Hindlimb muscle (tissue), 1 donor: ENCODE measurements at regions not wholly inside any gene's neighbourhood (a gene's known extent, or its start where the extent isn't known, plus 50 kb on each side); places are given as distances from the start of the nearest gene placed in this dataset.

ENCODE experiments used
- DNase-seq: peaks from one replicate; pipeline ENCODE4 v3.0.0-alpha.2; 2013

DNA sequence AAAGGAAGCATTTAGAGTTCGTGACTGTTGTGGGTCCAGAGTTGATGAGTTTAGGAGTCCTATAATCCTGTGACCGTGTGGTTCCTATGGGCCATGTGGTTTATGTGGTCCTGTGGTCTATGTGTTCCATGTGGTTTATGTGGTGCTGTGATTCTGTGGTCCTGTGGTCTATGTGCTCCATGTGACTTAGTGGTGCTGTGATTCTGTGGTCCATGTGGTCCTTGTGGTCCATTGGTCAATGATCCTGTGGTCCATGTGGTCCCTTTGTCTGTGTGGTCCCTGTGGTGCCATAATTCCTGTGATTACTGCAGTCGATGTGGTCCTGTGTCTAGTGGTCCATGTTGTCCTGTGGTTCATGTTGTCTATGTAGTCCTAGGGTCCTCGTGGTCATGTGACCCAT lies 167.3 kb downstream of the TMEM18 start:
- no peak for DNase-seq

DNA sequence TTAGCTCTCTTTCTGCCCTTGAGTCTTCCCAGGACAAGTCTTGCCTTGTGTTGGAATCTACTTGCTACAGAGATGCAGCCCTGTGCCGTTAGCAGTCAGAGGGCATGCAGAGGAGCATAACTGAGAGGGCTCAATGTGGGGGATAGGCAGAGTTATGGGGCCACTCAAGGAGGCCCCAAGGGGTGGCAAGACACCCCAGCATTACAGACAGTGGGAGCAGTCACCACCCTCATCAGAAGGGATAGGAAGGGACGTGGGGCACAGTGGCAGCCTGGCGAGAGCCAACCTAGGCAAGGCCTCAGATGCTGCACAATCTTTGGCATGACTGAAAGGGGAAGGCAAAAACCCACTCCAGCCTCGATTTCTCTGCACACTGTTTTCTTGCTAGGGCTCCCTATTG lies 169.1 kb downstream of the TMEM18 start:
- no peak for DNase-seq

DNA sequence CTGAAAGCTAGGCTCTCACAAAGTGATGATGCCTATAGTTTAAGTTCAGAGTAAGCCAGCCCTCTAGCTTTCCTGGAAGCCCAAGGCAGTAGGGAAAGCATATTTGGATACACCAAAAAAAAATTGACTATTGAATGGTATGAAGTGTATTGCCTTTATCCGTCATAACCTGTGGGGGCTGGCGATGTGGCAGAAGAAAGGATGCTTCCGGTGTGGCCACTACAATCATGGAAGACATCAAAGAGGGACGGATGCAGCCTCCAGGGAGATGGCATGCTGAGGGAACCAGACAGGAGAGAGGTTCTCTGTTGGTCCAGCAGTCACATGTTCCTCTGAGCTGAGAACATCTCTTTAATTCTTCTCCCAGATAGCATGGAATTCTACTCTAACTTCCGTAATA lies 170.3 kb downstream of the TMEM18 start:
- no peak for DNase-seq

DNA sequence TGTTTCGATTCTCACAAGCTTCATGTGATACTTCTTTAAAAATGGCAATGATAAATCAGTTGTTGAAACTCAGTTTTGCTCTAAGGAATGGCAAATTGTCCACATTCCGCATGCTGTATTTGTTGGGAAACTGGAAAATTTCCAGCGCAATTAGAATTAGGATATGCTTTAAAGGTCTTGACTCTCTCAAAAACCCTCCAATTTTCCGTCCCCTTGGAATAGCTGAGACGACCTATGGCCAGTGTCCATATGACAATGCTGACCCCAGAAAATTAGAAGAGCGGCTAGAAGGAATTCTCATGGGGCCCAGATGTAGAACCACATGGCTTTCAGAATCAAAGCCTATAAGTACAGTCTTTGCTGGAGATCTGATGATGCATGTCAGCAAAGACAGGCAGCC lies 170.8 kb downstream of the TMEM18 start:
- no peak for DNase-seq

DNA sequence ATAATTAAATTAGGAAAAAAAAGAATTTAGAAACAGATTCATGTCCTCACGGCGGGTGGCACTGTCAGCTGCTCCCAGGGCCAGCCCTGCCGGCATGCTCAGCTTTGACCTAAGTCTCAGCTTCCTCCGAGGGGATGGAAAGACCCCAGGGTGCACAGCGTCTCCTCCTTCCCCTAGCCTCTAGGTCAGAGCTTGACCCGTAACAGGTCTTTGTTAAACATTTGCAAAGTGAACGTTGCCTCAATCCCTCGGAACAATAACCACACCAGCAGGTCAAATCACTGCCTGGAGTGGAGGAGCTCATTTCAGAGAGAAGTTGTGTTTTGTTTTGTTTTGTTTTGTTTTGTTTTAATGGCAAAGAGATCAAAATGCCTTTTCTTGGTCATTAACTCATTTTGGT lies 171.3 kb downstream of the TMEM18 start:
- DNase-seq, result no peak

DNA sequence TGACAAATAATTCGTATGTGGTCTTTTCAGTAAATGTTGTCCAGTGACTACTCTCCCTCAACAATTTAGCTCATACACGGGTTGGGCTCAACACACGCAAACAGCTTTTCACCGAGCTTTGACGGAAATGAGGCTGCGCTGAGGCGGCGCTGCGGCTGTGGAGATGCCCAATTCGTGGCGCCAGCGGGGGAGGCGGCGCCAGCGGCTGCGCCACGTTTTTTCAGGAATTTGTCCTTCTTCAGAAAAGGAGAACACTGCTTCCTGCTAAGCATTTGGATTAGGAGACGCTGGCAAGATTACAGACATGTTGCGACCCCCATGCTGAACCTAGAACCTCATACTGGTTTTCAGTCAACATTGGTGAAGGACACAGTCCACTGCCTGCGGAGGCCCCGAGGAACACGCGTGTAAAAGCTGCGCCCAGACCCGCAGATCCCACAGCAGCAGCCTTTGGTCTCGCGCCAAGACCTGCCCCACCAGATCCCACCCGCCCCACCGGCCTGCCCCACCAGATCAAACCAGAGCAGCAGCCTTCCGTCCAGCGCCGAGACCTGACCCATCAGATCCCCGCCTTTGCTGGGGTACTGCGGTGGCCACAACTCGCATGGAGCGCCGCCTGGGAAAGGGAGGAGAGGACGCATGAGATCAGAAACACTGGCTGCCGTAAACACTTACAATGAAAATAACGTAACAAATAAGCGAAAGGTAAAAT lies 173.8 kb downstream of the TMEM18 start:
- no peak for DNase-seq

DNA sequence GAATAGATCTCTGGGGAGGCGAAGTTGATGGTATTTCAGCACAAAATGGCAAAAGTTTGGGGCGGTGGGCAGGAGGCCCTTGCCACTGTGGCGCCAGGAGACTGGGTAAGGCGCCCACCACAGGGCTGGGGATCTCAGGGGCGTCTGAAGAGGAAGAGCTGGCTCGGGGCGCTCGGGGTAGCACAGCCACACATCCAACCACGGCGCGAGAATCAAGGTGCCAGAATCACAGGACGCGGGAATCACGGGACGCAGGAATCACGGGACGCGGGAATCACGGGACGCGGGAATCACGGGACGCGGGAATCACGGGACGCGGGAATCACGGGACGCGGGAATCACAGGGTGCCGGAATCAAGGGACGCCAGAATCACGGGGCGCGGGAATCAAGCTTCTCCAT lies 174.4 kb downstream of the TMEM18 start:
- DNase-seq, result no peak

DNA sequence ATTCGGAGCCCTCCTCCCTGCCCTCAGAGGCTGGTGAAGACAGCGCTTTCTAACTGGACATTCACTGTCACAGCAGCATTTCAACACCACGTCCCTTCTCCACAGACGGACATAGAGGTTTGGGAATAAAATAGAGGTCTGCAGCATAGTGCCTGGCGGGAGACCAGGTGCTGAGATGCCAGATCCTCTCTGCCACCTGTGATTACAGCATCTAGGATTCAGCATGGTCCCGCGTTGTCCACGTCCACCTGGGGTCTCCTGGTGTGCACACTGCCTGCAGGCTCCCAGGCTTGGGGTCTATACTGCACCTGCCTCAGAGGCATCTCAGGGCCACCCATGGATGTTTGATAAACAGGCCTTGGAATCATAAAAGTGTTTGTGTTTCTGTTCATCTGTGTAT lies 175.5 kb downstream of the TMEM18 start:
- no peak for DNase-seq

DNA sequence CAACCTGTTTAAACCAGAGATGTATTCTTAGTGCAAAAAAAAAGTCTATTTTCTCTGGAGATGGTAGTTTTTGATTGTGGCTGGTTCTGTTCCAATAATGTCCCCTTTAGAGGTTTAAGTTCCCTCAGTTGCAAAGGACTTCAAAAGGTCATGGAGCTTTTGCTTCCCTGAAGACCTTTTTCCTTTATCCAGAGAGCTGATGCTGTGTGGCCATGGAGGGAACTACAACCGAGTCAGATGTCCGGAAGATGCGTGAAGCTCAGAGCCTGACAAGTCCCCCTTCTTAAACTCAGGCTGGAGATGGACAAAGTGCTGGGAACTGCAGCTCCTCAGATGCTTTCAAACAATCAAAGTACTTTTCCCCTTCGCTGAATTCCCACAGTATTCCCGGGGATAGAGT lies 176.1 kb downstream of the TMEM18 start:
- DNase-seq, result no peak

DNA sequence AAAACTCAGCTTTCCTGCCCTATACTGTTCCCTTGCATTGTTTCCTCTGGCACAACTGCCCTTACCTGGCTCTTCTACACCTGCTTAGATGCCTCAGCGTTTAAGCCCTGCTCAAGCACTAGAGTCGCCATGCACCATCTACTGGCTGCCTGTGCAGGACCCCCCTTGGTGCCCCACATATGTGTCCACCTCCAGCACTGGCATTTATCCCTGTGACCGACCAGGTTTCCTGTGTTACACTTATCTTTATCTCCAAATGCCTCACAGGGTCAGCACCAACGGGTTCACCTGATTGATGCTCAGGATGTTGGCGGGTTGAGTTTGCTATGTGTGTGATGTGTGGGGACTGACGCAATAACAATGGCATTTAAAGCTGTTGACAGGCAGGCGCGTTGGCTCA lies 177.5 kb downstream of the TMEM18 start:
- DNase-seq, result no peak

DNA sequence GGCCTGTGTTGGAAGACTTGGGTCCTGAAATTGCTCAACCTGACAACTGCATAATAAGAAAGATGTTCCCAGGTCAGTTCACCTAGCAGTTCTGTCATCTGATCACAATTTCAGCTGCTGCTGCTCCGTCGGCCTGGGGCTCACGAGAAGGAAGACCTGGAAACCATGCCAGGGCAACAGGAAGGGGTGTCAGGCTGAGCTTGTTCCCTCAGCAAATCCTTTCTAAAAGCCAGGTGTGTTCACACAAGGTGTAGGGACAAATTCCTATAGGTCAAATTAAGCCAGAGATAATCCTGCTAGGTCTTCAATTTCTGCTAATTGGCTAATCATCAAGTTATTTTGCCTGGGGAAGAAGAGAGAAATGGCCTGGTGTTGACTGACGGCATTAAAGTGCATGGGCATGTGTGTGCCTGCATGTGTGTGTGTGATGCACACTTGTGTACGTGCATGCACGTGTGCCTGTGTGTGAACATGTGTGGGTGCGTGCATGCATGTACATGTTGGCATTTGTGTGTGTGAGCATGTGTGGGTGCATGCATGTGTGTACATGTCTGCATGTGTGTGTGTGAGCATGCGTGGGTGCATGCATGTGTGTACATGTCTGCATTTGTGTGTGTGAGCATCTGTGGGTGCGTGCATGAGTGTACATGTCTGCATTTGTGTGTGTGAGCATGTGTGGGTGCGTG lies 178.6 kb downstream of the TMEM18 start:
- DNase-seq, result no peak

DNA sequence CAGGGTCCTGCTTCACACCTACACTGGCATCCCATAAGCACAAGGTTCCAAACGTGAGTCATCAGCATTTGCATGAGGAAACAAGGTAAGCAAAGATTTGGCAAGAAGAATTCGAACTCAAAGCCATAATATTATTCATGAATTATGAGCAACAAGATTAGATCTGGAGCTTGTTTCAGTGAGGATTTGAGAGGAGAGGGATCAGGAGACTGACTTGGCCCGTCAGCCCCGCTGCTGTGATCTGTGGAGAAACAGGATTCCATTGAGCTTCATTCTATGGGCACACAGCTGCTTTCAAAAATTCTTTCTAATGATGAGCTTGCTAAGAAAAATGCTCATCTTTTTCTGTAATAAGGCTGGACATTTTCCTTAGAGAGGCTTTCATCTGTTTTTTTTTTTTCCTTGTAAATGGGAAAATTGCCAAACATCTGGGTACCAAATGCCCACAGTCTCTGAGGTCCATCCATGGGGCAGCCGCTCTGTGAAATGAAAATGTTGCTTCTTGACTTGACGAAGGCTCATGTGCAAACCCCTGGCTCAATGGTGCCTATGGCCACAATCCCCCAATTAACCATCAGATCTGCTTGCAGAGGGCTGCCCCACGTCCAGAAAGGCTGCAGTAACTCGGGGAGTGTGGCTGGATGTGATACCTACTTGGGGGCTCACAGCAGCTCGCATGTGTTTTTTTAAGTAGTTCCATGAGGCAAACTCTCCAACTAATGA lies 179.3 kb downstream of the TMEM18 start:
- DNase-seq, result no peak

DNA sequence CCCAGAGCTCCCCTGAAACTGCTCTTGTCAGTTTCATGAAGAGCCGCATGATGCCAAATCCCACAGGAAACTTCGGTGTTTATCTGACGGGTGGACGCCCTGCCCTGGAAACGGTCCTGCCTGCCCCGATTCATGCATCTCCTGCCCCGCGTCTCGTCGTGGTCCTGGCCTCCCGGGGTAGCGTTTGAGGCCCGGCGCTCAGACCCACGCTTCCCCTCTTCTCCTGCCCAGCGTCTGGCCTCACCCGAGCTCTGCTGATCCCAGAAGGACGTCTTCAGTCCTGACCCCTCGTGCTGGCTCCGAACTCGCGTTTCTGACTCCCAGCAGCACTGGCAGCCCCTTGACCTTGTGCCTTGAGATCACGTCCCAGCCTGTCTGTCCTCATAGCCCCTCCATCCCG lies 180.5 kb downstream of the TMEM18 start:
- DNase-seq, result no peak

DNA sequence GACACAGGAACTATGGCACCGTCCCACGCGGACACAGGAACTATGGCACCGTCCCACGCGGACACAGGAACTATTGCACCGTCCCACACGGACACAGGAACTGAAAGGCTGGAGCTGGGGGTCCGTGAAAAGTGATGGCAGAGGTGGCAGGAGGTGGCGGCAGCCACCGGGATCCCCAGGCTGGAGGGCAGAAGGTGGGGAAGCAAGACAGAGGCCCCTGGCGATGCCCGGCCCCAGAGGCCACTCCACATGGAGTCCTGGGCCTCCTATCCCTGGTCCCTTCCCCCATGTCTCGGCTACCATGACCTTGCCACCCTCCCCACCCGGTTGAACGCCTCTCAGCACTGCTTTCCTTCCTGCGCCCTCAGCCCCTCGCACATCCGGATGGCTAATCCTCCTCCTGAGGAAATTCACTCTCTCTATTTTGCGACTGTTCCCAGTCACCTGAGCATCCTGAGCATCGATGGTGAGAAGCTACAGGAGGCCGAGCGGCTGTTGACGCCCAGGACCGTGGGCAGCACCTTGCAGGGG lies 181.4 kb downstream of the TMEM18 start:
- DNase-seq, result no peak

DNA sequence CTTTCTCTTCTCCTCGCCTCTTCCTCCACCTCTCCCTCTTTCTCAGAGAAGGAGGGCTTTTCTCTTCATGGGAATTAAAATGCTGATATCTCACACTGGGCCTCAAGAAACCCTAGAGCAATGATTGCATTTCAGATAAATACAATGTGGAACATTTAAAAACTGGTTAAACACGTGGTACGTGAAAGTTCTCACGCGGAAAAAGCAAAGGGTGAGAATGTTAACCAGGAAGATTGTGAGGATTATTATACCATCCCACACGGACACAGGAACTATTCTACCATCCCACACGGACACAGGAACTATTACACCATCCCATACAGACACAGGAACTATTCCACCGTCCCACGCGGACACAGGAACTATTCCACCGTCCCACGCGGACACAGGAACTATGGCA lies 182.4 kb downstream of the TMEM18 start:
- no peak for DNase-seq

DNA sequence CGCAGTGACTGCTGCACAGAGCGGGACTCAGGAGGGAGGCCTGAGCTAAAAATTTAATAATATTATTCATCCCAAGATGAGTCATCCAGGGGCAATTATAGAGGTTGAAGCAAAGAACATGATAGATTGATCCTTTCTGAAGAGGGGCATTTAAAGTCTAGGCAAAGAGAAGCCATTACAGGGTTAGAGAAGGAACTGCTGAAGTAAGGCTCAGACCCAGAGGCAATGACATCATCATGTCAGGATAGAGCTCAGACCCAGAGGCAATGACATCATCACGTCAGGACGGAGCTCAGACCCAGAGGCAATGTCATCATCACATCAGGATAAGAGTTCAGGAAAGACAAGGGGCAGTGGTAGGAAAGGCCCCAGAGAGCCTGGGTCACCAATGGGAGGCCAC lies 184.0 kb downstream of the TMEM18 start:
- no peak for DNase-seq

DNA sequence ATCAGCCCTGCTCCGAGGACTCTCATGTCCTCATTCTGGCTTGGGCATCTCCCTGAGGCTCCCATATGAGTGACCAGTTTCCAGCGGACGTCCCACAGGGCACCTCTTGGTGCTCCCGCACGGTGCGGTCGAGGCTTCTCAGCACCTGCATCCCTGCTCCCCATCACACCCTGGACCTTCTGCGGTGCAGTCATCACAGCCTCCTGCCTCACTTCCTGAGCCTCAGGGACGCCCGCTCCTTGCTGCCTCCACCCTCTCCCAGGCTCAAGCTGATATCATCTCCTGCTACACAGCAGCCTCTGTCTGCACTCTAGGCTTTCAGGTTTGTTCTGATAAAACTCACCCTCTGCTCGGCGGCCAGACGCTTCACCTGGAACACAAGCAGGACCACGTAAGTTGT lies 185.0 kb downstream of the TMEM18 start:
- DNase-seq, result no peak

DNA sequence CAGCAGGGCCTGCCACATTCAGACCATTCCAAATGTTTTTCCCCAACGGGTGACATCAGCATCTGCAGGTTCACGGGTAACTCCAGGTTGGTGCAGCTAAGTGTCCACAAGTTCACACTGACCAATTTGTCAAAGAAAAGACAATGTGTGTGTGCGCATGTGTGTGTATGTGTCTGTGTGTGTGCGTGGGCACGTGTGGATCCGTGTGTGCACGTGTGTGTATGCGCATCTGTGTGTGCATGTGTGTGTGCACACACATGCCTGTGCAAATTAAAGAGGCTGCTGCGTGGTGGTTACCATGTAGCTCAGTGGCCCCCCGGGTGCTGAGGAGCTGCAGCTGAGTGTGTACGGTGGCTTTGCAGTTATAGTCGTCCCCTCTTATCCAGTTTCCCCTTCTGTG lies 187.4 kb downstream of the TMEM18 start:
- DNase-seq, result no peak

DNA sequence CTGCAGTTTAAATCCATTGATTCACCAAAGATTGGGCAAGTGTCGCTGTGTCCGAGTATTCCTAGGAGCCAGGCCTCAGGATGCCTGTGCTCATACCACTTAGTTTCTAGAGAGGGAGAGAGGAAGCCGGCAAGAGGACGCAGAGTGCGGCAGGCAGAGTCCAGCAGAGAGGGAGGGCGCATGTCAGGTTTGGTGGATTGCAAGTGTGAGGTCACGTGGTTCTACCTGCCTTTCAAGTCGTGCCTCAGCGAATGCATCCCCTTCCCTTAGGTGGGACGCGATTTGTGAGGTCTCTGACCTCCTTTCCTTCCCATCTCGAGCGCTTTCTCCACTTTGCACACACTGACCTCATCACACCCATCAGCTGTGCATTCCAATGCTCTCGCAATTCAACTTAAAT lies 188.1 kb downstream of the TMEM18 start:
- DNase-seq, result no peak

DNA sequence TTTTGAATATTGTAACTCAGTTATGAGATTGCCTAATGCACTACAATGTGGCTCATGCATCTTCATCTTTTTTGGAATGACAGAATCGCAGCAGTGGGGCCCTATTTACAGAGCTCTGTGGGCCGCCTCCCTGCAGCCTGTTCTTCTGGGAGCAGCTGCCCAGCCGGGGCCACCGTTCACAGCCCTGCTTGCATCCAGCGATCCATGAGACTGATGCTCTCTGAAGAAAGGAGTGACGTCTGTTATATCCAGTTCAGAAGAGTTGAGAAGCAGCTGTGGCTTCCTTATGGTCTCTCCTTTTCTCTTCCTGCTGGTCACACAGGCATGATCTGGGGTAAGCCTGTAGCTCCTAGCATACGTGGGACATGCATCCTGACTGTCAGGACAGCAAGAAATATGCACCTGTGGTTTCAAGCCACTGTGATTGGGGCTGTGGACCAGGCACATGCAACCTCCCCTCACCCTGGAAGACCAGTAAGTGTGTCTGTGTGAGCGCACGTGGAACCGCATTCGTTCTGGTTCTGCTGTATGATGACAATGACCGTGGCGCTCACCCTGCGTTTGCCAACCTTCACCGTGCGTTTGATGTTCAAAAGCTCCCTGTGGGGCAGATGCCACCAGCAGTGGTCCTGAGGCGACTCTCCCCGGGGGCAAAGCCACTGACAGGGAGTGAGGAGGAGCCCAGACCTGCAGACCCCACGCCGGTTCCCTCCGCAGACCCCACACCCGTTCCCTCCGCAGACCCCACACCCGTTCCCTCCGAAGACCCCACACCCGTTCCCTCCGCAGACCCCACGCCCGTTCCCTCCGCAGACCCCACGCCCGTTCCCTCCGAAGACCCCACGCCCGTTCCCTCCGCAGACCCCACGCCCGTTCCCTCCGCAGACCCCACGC lies 189.8 kb downstream of the TMEM18 start:
- no peak for DNase-seq

DNA sequence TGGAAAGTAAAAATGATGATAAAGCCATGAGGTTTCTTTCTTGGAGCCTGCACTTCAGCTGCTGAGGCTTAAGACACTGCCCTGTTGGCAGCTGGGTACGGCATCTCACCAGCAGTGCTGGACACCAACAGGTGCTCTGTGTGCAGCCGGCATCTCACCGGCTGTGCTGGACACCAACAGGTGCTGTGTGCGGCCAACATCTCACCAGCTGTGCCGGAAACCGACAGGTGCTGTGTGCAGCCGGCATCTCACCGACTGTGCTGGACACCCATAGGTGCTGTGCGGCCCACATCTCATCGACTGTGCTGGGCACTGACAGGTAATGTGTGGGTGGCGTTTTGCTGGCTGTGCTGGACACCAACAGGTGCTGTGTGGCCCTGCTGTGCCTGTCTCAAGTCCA lies 190.8 kb downstream of the TMEM18 start:
- DNase-seq, result no peak

DNA sequence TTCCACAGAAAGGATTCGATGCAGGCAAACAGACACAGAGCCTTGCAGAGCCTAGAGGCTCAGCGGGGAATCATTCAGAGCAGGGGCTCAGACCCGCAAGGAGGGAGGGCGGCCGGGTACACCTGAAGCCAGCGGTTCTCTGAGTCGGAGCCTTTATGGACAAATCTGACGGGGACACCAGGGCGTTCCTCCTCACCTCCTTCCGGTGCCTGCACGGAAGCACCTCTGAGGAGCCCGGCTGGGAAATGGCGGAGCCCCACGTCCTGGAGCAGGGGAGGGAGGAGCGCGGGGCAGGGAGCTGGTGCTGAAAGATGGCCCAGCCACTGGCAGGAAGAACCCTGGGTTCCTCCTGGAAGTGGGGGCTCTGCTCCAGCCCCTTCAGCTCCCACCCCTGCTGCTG lies 193.5 kb upstream of the ALKAL2 start:
- DNase-seq, result no peak
